Inflammatory macrophage treated with lipopolysaccharide for 1 hour (primary cell): ENCODE measurements at regions not wholly inside any gene's neighbourhood (a gene's known extent, or its start where the extent isn't known, plus 50 kb on each side); places are given as distances from the start of the nearest gene placed in this dataset.

Experiments used
- DNase-seq, 2 donors: peaks; one replicate each; pipeline ENCODE4 v3.0.0-alpha.2; 2020 to 2022

DNA sequence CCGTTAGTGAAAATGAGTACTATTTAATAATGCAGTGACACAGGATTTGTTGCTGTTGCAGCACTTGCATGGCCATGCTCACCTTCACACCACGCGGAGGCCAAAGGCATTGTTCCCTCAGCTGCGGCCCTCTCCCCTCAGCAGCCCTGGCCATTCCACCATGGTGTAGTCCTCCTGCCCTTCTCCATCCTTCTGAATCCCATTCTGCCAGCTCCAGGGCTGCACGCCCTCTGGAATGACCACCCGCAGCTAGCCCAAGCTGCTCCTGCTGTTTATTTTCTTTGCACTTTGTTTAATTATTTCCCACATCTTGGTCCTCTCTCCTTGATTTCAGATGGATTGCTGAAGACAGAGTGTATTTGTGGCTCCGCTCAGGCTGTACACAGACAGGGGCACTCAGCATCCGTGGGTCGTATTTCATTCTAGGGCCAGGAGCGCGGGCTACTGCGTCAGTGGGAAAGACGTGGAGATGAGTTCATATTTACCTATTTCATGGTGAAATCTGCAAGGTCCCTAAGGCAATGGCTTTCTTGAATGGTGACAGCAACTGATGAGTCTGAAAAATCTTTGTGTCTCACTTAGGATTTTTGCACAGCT is 81.4 kb upstream of the DUSP22 start:
- DNase-seq = no peak

DNA sequence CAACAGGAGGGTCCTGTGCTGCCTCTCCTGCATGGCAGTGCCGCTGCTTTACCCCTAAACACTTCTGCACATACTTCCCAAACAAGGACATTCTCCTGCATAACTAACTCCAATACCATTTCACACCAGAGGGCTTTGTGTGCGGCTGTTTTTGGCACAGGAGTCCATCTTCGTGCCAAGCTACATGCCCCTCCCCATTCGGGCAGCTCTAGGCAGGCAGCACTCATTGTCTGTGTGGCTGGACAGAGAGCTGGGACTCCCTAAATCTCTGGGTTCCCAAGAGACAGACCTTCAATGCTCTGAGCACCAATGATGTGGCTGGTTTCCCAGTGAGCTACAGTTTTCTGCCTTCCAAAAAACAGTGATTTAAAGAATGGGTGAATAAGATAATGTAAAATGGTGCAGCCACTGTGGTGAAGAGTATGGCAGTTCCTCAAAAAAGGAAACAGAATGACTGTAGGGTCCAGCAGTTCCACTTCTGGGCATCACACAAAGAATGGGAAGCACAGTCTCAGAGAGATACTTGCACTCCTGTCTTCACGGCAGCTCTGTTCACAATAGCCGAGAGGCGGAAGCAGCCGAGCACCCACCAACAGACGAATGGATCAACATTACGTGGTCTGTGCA is 80.3 kb upstream of the DUSP22 start:
- DNase-seq = no peak

DNA sequence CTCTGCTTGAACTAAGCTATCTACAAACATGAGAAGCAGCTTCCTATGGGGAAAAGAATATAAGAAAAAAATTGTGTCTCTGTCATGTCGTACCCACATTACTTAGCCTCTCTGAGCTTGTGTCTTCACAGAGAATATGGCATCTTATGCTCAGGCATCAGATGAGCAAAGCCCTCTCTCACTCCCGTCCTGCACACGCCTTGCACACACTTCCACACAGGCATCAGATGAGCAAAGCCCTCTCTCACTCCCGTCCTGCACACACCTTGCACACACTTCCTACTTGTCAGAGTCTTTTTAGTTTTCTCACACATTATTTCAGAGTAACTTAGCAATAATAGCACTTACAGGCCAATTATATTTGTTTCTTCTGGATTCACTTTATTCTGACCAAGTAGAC is 79.0 kb upstream of the DUSP22 start:
- DNase-seq = no peak

DNA sequence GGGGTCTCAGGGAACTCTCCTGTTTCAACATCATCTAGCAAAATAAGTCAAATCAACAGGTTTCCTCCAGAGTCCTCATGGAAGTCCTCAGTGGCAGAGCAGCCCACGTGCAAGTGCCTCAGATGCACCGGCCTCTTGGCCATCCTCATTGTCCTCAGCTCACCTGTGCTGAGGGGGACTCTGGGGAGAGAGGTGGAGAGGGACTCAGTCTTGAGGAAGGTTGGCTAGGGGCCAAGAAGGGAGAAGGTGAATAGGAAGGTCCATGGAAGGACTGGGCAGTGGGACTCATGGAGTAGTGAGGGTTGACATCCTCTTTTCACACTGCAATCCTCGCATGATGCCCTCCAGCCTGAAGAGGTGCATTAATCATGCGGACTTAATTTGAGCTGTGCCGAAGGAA is 77.9 kb upstream of the DUSP22 start:
- no peak for DNase-seq

DNA sequence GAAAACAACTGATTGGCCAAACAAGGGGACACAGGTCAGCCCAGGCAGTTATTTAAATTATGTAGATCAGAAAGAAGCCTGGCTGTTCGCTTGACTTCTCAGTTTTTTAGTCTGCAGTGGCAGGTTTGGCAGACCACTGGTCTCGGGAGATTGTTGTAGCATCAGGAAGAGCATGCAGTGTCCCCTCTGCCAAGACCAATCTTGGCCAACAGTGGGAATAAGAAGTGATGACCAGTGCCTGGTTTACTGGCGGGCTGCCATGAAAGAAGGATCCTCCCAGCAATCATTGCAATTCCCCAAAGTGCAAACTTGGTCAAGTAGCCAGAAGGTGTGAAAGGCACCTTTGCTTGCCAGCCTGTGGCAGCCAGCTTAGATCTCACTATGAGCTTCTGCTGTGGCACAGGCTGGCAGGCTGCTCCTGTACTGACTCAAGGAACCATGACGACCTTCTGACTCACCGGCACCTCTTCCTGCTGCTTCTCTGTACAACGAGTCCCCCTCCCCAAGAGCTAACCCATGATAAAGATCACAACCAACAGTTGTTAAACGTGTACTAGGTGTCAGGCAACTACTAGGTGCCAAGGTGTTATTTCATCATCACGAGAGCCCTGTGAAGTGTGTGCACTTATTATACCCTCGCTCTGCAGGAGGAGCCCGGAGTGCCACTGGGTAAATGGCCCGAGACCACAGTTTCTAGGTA is 76.8 kb upstream of the DUSP22 start:
- no peak for DNase-seq

DNA sequence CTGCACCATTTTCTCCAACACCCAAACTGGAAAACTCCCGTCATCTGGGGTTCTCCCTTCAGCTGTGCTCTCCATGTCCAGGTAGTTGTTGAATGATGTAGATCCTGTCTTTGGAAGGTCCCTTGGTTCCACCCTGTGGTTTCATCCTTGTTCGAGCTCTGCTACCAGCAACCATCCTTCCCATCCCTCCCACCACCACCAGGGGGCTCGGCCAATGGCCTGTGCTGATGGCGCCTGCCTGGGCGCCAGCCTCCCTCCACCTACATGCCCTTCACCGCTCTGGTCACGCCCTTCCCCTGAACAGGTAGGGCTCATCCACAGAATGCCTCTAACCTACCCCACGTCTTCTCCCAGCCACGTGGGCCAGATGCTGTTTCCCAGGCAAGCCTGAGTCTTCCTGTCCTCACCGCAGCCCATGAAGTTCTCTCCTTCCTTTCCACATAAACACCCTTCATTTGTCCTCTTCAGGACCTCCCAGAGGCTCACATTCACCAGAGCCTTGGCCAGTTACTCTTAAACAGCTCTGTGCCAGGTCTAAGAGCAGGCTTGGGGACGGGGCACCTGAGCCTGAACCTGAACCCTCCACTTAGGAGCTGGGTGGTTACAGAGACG is 75.1 kb upstream of the DUSP22 start:
- DNase-seq = peak in 1 of 2 donors; percentile 35

DNA sequence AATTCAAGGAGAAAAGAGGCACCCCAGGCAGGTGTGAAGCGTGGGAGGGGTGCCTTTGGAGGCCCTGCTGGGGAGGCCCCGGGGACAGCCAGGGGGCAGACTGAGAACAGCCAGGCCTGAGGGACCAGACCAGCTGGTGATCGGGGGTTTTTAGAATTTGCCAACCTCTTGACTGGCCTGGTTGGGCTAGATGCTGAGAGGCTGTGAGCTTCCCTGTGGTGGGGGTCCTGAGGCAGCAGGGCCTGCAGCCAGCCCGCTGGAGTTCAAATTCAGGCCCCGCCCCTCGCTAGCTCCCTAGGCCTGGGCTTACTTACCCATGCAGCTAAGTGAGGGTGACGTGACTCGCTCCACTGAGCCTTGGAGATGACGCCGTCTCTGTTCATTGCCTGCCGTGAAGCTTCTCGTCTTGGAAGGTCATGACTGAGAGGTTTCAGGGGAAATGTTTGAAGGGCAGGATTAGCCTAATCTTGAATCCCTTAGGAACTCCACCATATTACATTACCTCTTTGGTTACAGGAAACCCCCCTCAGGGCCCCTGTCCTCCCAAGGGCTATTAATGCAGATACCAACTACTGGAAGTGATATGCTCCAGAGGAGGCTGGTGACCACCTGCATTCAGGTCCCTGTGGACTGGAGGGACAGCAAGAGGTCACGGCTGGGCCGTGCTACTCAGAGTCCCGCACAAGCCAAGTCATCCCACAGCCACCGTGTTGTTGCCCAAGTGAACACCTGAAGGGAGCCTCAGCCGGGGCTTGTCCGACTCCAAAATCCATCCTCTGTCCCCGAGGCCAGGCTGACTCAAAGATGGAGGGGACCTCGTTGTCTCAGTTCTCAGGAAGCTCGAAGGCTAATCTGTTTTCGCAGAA is 73.9 kb upstream of the DUSP22 start:
- no peak for DNase-seq

DNA sequence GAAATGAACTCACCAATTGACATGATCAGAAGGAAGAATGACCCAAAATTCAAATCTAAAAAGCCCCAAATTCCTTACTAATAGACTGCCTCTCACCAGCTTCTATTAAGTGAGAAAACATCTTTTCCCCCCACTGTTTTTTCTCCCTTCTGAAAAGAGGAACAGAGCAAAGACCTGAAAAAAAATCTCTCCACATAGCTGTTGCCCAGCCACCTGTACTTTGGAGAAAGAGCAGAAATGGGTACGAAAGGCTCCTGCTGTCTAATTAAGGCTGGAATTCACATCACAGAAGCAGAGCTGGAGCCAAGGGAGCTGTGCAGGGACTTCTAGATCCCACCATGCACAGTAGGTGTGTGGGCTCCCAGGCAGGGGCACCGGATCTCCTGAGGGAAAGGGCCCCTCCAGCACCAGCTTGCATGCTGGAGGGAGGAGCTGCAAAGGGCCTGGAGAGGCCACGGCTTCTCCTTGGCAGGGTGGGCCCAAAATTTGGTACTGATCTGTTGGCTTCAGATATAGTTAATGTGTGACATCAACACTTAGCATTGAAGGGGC is 73.2 kb upstream of the DUSP22 start:
- DNase-seq = no peak

DNA sequence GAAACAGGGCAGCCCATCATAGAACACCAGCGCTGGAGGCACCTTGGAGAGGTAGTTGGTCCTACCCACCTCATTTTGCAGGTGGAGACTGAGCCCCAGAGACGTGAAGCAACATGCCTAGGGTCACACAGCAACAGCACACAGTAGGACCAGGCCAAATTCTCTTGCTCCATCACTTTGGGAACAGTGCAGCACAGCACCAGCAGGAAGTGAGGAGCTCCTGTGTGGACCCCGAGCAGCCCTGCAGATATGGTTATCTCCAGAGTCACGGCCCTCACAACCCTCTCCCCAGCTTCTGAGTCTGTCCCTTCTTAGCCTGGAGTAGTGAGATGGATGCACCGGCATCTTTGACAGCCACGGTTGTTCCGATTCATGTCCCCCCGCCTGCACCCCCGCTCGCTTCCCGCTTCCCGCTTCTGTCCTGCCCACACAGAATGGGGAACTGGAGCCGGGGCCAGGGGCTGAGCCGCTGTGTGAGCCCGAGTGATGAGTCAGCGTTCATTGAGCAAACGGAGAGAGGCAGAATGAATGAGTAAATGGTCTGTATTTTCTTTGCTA is 72.6 kb upstream of the DUSP22 start:
- DNase-seq = peak; percentile 83 to 89

DNA sequence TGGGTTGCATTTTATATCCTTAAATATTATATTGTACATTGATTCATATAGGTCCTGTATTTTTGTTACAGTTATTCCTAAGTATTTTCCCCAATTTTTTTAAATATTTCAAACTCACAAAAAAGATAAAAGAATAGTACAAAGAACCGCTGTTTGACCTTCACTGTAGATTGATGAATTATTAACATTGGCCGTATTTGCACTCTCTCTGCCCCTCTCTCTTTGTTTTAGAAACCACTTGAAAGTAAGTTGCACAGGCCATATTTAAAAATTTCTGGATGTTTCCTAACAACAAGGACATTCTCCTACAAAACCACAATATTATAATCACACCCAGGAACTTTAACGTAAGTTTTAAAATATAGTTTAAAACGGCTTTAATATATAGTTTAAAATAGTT is 72.0 kb upstream of the DUSP22 start:
- DNase-seq = no peak

DNA sequence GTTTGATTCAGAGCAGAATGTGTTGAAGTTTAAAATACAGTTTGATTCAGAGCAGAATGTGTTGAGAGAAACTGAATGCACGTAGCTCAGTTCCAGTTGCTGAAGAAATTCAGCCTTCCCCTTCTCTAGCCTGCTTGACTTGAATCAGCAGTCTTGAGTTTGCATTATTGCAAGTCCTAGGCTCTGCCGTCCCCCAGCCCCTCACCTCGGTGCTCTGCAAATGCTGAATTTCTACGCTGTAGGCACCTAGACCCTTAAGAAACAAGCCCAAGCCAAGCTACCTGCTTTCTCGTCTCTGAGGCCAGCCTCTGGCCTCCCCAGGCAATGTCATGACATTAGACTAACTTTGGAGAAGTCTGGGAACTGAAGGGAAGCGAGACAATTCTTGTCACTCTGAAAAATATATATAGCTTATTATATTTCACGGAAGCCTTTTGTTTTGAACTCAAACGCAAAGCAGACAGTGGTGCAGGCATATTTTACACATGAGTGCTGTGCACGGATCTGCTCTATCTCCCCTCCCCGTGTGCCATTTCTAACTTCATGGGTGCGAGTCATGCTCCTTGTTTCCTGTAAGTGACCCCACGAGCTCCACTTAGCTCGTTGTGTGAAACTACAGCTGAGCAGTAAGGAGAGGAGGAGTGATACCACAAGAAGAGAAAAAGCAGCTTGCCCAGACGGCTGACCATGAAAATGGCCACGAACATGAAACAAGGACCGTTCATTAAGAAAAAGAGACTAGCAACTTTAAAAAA is 71.4 kb upstream of the DUSP22 start:
- DNase-seq = peak in 1 of 2 donors; percentile 32

DNA sequence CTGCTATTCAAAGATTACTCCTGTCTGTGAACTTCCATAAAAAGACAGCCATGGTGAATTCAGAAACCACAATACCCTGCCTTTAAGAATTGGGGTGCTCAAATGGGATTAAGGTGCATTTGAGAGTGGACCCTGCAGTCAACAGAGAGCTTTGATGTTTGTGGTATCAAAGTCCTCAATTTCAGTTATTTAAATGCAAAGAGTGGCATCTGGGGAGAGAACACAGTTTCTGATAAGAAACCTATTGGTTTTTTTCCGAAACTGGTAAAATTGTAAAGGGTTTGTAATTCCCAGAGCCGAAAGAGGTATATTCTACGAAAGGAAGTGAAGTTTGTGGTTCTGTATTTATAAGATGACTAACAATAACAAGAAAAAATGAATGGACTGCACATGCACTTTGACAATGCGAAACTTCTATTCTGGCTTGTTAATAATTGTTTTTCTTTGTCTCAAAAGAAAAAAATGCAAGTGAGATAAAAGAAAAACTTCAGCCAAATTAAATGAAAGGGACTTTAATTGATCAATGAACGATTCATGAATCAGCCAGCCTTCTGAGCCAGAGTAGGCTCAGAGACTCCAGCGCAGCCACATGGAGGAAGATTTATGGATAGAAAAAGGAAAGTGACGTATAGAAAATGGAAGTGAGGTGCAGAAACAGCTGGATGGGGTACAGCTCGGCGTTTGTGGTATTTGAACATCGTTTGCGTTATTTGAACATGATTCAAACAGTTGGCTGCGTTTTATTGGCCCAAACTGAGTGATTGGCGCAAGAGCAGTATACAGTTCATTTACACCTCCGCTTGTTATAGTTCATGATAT is 70.5 kb upstream of the DUSP22 start:
- no peak for DNase-seq

DNA sequence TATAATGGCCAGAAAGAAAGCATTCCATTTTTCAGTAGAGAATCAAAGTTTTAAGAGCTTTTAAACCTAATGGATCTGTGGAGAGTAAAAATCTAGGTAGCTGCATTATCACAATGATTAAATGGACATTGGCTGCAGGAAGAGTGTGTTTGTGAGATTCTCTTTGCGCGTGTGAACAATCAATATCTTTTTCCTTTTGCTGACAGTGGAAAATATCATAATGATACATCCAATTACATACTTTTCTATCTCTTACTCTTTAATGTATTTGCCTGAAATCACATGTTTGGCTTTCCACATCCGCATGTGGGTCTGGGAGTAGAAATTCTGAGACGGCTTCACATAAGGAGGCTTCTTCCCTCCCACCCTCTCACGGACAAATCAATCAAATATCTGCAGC is 69.8 kb upstream of the DUSP22 start:
- no peak for DNase-seq

DNA sequence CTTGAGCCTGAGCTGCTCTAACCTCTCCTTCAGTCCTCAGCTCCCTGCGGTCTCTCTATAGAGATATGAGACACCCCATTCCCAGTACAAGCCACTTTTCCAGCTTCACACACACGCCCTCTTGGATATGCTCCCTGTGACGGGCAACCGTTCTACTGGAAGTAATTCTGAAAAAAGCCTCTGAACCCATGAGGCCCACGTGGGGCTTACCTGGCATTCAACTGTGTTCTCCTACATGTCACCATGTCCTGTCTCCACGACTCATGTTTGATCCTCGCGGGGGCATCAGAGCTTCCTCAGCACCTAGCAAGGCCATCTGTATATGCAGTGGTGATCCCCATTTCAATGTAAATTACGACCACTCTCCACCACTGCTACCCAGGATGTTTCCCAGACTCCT is 69.2 kb upstream of the DUSP22 start:
- DNase-seq = no peak

DNA sequence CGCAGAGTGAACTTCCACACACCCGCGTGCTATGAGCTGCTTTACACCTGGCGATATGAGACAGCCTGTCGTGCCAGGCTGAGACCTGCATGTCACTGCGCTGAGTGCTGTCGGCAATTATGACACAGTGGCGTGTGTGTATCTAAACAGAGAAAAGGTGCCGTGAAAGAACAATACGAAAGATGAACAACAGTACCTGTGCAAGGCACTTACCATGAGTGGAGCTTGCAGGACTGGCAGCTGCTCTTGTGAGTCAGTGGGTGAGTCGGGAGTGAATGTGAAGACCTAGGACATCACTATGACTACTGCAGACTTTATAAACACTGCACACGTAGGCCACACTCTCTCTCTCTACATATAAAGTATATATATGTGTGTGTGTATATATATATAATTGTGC is 68.5 kb upstream of the DUSP22 start:
- no peak for DNase-seq

DNA sequence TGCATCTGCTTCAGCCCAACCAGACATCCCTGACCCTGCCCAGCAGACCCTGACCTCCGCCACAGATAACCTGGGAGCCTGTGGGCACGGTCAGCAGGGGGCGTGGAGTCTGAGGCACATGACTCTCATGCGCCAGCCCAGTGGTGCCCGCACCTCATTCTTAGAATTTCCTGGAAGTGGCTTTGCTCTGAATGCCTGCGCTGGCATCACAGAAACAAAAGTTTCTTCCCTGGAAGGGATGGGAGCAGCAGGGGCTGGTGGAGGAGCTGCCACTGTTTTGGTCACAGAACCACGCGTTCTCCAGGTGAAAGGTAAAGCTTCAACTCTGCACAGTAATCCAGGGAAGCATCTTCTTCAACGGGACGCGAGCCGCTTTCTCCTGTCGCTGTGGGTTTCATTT is 67.9 kb upstream of the DUSP22 start:
- DNase-seq = no peak

DNA sequence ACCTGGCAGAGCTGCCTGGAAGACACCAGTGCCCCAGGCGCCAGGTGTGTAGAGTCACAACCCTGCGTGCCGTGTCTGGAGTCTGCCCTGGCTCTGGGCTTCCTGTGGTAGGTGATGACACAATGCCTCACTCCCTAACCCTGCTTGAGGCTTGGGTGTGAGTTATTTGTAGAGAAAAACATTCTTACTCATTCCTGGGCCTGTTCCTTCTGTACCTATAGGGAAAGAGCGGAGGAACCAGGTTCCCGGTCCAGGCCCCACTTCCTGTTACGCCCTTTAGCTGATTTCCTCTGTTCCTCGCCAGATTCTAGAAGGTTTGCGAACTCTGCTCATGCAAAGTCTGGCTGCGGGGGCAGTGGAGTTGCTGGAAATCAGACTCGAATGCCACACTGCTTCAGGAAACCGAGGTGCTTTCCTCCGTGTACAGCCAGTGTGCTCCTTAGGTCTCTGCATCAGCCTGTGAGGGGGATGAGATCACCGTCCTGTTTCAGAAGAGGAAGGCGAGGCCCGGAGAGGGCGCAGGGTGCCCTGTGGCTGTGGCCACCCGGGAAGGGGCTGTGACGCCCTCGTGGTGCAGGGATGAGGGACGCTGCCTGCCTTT is 67.1 kb upstream of the DUSP22 start:
- DNase-seq = peak; percentile 70 to 96

DNA sequence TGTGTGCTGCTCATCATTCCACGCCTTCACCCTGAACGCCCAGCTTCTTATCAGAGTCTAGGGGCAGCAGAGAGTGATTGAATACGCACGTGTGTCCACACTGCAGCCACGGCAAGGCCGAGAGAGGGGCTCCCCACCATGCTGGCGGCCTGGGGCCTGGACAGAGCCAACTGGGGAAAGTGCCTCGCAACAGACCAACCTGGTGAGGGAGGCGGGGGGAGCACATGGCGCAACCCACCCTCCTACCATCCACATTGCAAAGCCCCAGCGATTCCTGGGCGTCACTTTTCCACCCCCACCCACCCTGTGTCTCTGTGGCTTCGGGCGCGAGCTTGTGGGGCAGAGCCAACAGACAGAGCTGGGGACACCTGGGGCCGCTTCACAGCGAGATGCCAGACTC is 66.4 kb upstream of the DUSP22 start:
- DNase-seq = no peak

DNA sequence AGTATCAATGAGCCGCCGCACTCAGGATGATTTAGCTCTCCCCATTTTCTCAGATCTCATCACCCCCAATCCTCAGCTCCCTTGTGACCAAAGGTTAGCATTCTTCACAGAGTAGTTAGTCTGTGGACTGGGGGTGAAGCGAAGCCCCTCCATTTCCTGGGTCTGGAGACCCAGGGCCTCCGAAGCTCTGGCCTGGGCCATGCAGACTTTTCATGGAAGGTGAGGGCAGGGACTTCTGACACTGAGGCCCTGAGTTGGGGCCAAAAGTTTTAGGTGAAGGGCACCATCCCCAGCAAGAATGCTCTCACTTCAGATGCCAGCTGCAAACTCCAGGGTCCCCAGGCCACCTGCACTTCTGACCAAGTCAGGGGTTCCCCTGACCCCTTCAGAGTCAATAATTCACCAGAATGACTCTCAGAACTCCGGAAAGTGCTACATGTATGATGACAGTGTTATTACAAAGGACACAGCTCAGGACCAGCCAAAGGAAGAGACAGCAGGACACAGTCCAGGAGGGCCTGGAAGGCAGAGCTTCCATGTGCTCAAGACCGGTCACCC is 65.7 kb upstream of the DUSP22 start:
- no peak for DNase-seq
